ENCODE measurements at regions not wholly inside any gene's neighbourhood (a gene's known extent, or its start where the extent isn't known, plus 50 kb on each side); places are given as distances from the start of the nearest gene placed in this dataset.

DNA sequence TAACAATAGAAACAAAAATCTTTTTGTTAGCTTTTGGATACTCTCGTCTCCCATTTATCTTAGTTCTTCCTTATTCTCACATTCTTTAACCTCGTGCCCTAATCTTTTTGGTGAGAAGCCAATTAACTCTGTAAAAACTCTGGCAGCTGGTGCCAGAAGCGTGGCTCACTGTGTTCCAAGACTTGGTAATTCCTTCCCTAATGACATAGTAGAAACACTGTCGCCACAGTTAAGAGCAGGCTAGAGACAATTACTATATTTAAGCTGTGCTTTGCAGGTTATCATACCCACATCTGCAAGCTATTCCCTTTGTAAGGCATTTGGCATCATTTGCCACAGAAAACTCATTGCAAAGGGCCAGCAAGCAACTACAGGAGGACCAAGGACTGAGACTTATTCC lies 160.9 kb upstream of the PIK3R1 start:
- TF ChIP-seq, protein P1, sequence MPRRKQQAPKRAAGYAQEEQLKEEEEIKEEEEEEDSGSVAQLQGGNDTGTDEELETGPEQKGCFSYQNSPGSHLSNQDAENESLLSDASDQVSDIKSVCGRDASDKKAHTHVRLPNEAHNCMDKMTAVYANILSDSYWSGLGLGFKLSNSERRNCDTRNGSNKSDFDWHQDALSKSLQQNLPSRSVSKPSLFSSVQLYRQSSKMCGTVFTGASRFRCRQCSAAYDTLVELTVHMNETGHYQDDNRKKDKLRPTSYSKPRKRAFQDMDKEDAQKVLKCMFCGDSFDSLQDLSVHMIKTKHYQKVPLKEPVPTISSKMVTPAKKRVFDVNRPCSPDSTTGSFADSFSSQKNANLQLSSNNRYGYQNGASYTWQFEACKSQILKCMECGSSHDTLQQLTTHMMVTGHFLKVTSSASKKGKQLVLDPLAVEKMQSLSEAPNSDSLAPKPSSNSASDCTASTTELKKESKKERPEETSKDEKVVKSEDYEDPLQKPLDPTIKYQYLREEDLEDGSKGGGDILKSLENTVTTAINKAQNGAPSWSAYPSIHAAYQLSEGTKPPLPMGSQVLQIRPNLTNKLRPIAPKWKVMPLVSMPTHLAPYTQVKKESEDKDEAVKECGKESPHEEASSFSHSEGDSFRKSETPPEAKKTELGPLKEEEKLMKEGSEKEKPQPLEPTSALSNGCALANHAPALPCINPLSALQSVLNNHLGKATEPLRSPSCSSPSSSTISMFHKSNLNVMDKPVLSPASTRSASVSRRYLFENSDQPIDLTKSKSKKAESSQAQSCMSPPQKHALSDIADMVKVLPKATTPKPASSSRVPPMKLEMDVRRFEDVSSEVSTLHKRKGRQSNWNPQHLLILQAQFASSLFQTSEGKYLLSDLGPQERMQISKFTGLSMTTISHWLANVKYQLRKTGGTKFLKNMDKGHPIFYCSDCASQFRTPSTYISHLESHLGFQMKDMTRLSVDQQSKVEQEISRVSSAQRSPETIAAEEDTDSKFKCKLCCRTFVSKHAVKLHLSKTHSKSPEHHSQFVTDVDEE (CRISPR knock-in tag; IDR thresholded peaks at IDR 0.05), result no peak
- TF ChIP-seq ISL1 (CRISPR knock-in tag; IDR thresholded peaks at IDR 0.05), result 0 out of 2 replicates have a peak, but pooled peaks have one; percentile 8
- no peak for ATAC-seq

- no peak for ATAC-seq
- TF ChIP-seq ZFP30 (CRISPR knock-in tag; IDR thresholded peaks at IDR 0.05) (no peak), ZFP3 (CRISPR knock-in tag; IDR thresholded peaks at IDR 0.05) (no peak), TCF4 (CRISPR knock-in tag; IDR thresholded peaks at IDR 0.05; ENCODE audit: borderline replicate concordance) (no peak), PATZ1 (CRISPR knock-in tag; IDR thresholded peaks at IDR 0.05; ENCODE audit: borderline replicate concordance) (no peak), PPARA (CRISPR knock-in tag; IDR thresholded peaks at IDR 0.05; ENCODE audit: borderline replicate concordance) (no peak), OSR1 (CRISPR knock-in tag; IDR thresholded peaks at IDR 0.05) (no peak), ZNF8 (CRISPR knock-in tag; IDR thresholded peaks at IDR 0.05) (no peak)
Measured at GRCh38 chr5:68053202-68053601, 162.4 kb upstream of the PIK3R1 start.

GRCh38 chr5:68049053-68049713 lies 166.4 kb upstream of the PIK3R1 start:
- TF ChIP-seq ZFP3 (CRISPR knock-in tag; IDR thresholded peaks at IDR 0.05) (no peak), ARNTL (CRISPR knock-in tag; IDR thresholded peaks at IDR 0.05; ENCODE audit: borderline replicate concordance, low read depth) (no peak), SNAI2 (CRISPR knock-in tag; IDR thresholded peaks at IDR 0.05) (no peak), TOX (CRISPR knock-in tag; IDR thresholded peaks at IDR 0.05; ENCODE audit: borderline replicate concordance) (no peak), ESRRG (CRISPR knock-in tag; IDR thresholded peaks at IDR 0.05) (no peak), BACH2 (CRISPR knock-in tag; IDR thresholded peaks at IDR 0.05; ENCODE audit: borderline replicate concordance) (no peak)
- TF ChIP-seq, protein P2, sequence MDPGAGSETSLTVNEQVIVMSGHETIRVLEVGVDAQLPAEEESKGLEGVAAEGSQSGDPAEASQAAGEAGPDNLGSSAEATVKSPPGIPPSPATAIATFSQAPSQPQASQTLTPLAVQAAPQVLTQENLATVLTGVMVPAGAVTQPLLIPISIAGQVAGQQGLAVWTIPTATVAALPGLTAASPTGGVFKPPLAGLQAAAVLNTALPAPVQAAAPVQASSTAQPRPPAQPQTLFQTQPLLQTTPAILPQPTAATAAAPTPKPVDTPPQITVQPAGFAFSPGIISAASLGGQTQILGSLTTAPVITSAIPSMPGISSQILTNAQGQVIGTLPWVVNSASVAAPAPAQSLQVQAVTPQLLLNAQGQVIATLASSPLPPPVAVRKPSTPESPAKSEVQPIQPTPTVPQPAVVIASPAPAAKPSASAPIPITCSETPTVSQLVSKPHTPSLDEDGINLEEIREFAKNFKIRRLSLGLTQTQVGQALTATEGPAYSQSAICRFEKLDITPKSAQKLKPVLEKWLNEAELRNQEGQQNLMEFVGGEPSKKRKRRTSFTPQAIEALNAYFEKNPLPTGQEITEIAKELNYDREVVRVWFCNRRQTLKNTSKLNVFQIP (CRISPR knock-in tag; IDR thresholded peaks at IDR 0.05; ENCODE audit: borderline replicate concordance, low read depth), result no peak
- ATAC-seq, result no peak

GRCh38 chr5:68048516-68048915 lies 167.0 kb upstream of the PIK3R1 start:
- ATAC-seq, result no peak
- TF ChIP-seq RARB (CRISPR knock-in tag; IDR thresholded peaks at IDR 0.05) (no peak), GLIS3 (CRISPR knock-in tag; IDR thresholded peaks at IDR 0.05) (no peak), PATZ1 (CRISPR knock-in tag; IDR thresholded peaks at IDR 0.05; ENCODE audit: borderline replicate concordance) (no peak), ZFP30 (CRISPR knock-in tag; IDR thresholded peaks at IDR 0.05) (no peak), CSRNP3 (CRISPR knock-in tag; IDR thresholded peaks at IDR 0.05) (no peak), CSDC2 (CRISPR knock-in tag; IDR thresholded peaks at IDR 0.05) (no peak), SNAI2 (CRISPR knock-in tag; IDR thresholded peaks at IDR 0.05) (no peak), CREB5 (CRISPR knock-in tag; IDR thresholded peaks at IDR 0.05; ENCODE audit: low read depth) (no peak), ISL1 (CRISPR knock-in tag; IDR thresholded peaks at IDR 0.05) (no peak), TCF4 (CRISPR knock-in tag; IDR thresholded peaks at IDR 0.05; ENCODE audit: borderline replicate concordance) (no peak), OSR1 (CRISPR knock-in tag; IDR thresholded peaks at IDR 0.05) (no peak), ZNF8 (CRISPR knock-in tag; IDR thresholded peaks at IDR 0.05) (no peak), TOX (CRISPR knock-in tag; IDR thresholded peaks at IDR 0.05; ENCODE audit: borderline replicate concordance) (no peak), ZNF70 (CRISPR knock-in tag; IDR thresholded peaks at IDR 0.05) (no peak), ZNF565 (CRISPR knock-in tag; conservative IDR thresholded peaks at IDR 0.05; ENCODE audit: low read depth) (no peak)
- TF ChIP-seq, protein P1 (CRISPR knock-in tag; IDR thresholded peaks at IDR 0.05), result no peak

All from SK-N-SH treated with all-trans-retinoic acid at 6 μM for 48 hours (cell line).